ENCODE measurements at regions not wholly inside any gene's neighbourhood (a gene's known extent, or its start where the extent isn't known, plus 50 kb on each side); places are given as distances from the start of the nearest gene placed in this dataset.

DNA sequence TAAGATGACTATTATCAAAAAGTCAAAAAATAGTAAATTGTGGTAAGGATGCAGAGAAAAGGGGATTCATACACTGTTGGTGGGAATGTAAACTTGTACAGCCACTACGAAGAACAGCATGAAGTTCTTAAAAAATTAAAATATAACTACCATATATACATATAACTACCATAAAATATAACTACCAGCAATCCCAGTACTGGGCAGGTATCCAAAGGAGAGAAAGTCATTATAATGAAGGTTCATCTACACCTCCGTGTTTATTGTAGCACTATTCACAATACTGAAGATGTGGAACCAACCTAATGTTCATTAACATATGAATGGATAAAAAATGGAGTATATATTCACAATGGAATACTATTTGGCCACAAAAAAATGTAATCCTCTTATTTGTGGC is 360.9 kb upstream of the CT83 start:
- H3K4me1 ChIP-seq, result peaks cover 6% of the 10 kb centered on the region
- H3F3A ChIP-seq (ENCODE audit: low read depth), result no peaks in the 10 kb centered on the region
- no peak overlapping the region for H3K4me3 ChIP-seq
- no peaks in the 10 kb centered on the region for H3K36me3 ChIP-seq
- Mint-ChIP-seq H3K27me3 (ENCODE audit: insufficient read depth, low read depth) (no peaks in the 10 kb centered on the region), H3K4me3 (no peak overlapping the region), H3K36me3 (no peaks in the 10 kb centered on the region), H3K9me3 (peaks cover 5% of the 10 kb centered on the region), H3K27ac (no peak overlapping the region), H3K4me1 (peaks cover 7% of the 10 kb centered on the region)
- no peak overlapping the region for H3K4me2 ChIP-seq
- no peaks in the 10 kb centered on the region for H3K9me3 ChIP-seq (ENCODE audit: low read depth)
- no peak for DNase-seq (ENCODE audit: low spot score)
- H3K79me2 ChIP-seq (ENCODE audit: low read depth), result no peaks in the 10 kb centered on the region
- TF ChIP-seq EZH2phosphoT487 (IDR thresholded peaks at IDR 0.05), result no peak
- TF ChIP-seq CTCF (IDR thresholded peaks at IDR 0.05), result no peak
- TF ChIP-seq EZH2 (IDR thresholded peaks at IDR 0.05), result no peak
- no peak overlapping the region for H3K27ac ChIP-seq
- peaks cover 1% of the 10 kb centered on the region for H3K27me3 ChIP-seq
- no peaks in the 10 kb centered on the region for H4K20me1 ChIP-seq (ENCODE audit: low read depth)
- H3K9ac ChIP-seq, result no peak overlapping the region
- no peak overlapping the region for H2AFZ ChIP-seq (replicated peaks)

- Histone ChIP-seq H3K27ac (no peak overlapping the region), H3K36me3 (no peaks in the 10 kb centered on the region), H4K20me1 (ENCODE audit: low read depth) (no peaks in the 10 kb centered on the region), H3K79me2 (ENCODE audit: low read depth) (no peaks in the 10 kb centered on the region), H3K4me2 (no peak overlapping the region), H3K4me3 (no peak overlapping the region), H3K9me3 (ENCODE audit: low read depth) (no peaks in the 10 kb centered on the region), H3K4me1 (no peaks in the 10 kb centered on the region), H3K27me3 (no peaks in the 10 kb centered on the region), H3K9ac (no peak overlapping the region), H2AFZ (replicated peaks) (no peak overlapping the region), H3F3A (ENCODE audit: low read depth) (no peaks in the 10 kb centered on the region)
- H3K27ac Mint-ChIP-seq, result no peak overlapping the region
- H3K36me3 Mint-ChIP-seq, result no peaks in the 10 kb centered on the region
- H3K4me3 Mint-ChIP-seq, result no peak overlapping the region
- no peak for DNase-seq (ENCODE audit: low spot score)
- no peaks in the 10 kb centered on the region for H3K4me1 Mint-ChIP-seq
- H3K9me3 Mint-ChIP-seq, result no peaks in the 10 kb centered on the region
- no peak for TF ChIP-seq EZH2phosphoT487 (IDR thresholded peaks at IDR 0.05)
- TF ChIP-seq CTCF (IDR thresholded peaks at IDR 0.05), result no peak
- TF ChIP-seq EZH2 (IDR thresholded peaks at IDR 0.05), result no peak
- no peaks in the 10 kb centered on the region for H3K27me3 Mint-ChIP-seq (ENCODE audit: insufficient read depth, low read depth)
Observed at GRCh38 chrX:116806288-116806802, 343.6 kb upstream of the CT83 start.

DNA sequence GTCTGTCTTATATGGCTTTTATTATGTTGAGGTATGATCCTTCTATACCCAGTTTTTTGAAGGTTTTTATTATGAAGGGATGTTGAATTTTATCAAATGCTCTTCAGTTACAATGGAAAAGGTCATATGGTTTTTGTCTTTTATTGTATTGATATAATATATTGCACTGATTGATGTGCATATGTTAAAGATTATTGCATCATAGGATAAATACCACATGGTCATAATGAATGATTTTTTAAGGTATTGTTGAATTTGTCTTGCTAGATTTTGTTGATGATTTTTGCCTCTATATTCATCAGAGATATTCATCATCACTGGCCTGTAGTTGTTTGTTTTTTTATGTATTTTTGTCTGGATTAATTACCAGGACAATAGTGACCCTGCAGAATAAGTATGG is 339.2 kb upstream of the CT83 start:
- Histone ChIP-seq H4K20me1 (ENCODE audit: low read depth) (no peaks in the 10 kb centered on the region), H3K27ac (no peak overlapping the region), H2AFZ (replicated peaks) (no peak overlapping the region), H3K4me3 (no peak overlapping the region), H3F3A (ENCODE audit: low read depth) (no peaks in the 10 kb centered on the region), H3K4me1 (no peaks in the 10 kb centered on the region), H3K27me3 (no peaks in the 10 kb centered on the region), H3K9me3 (ENCODE audit: low read depth) (no peaks in the 10 kb centered on the region), H3K36me3 (no peaks in the 10 kb centered on the region), H3K4me2 (no peak overlapping the region), H3K79me2 (ENCODE audit: low read depth) (no peaks in the 10 kb centered on the region), H3K9ac (no peak overlapping the region)
- Mint-ChIP-seq H3K27me3 (ENCODE audit: insufficient read depth, low read depth) (no peaks in the 10 kb centered on the region), H3K4me3 (no peak overlapping the region), H3K27ac (no peak overlapping the region), H3K36me3 (no peaks in the 10 kb centered on the region), H3K4me1 (no peaks in the 10 kb centered on the region), H3K9me3 (no peaks in the 10 kb centered on the region)
- no peak for TF ChIP-seq EZH2phosphoT487 (IDR thresholded peaks at IDR 0.05)
- no peak for TF ChIP-seq EZH2 (IDR thresholded peaks at IDR 0.05)
- TF ChIP-seq CTCF (IDR thresholded peaks at IDR 0.05), result no peak
- no peak for DNase-seq (ENCODE audit: low spot score)

All from neural progenitor cell (in vitro differentiated cells).